IMR-90 (cell line): ENCODE measurements at regions not wholly inside any gene's neighbourhood (a gene's known extent, or its start where the extent isn't known, plus 50 kb on each side); places are given as distances from the start of the nearest gene placed in this dataset.

ENCODE experiments used
- ATAC-seq: fragments of 200-7000 bp; cut with Tn5 transposase; 2 replicates; pipeline ENCODE4 v1.9.1; 2020; ENCODE audit warnings: low read depth, mild to moderate bottlenecking, moderate library complexity
- BruUV-seq: library from RNA; stranded (reverse); fragments of 400-500 nt; replicated peaks from 2 replicates; lab custom pipeline; 2021; lab: Mats Ljungman, UMichigan
- CTCF ChIA-PET: fragments of 300-600 bp; formaldehyde crosslinking; extraction: SDS; loops from one replicate; lab custom pipeline; 2021; ENCODE audit warnings: antibody characterized with exemption; lab: Yijun Ruan, JAX
- POLR2A ChIA-PET: fragments of 300-600 bp; sonication (Branson Sonifier 250); formaldehyde crosslinking; loops from one replicate; lab custom pipeline; 2022; ENCODE audit warnings: antibody characterized with exemption; ENCODE audit not compliant: unreplicated experiment; lab: Charles Lee
- DNase-seq: peaks from one replicate; pipeline ENCODE4 v3.0.0; 2013
- H2AFZ ChIP-seq: replicated peaks from 2 replicates; pipeline ENCODE3; 2013; ENCODE audit warnings: low read length, mild to moderate bottlenecking; ENCODE audit not compliant: poor library complexity
- H2AK5ac ChIP-seq: 2 replicates; pipeline ENCODE4 v1.6.1; 2013; ENCODE audit warnings: low read depth, low read length, inconsistent platforms
- H2AK9ac ChIP-seq: replicated peaks from 2 replicates; pipeline ENCODE3; 2013; ENCODE audit warnings: mild to moderate bottlenecking, low read depth, low read length, moderate library complexity; ENCODE audit not compliant: poor library complexity
- H2BK120ac ChIP-seq: 2 replicates; pipeline ENCODE4 v1.6.1; 2013; ENCODE audit warnings: low read depth, low read length, inconsistent platforms
- H2BK15ac ChIP-seq: 3 replicates; pipeline ENCODE4 v1.6.1; 2013; ENCODE audit warnings: low read depth, low read length, inconsistent platforms
- H2BK20ac ChIP-seq: 2 replicates; pipeline ENCODE4 v1.6.1; 2013; ENCODE audit warnings: low read depth, mild to moderate bottlenecking, inconsistent platforms, low read length, moderate library complexity
- H2BK5ac ChIP-seq: 2 replicates; pipeline ENCODE4 v1.6.1; 2013; ENCODE audit warnings: mild to moderate bottlenecking, low read depth, low read length, inconsistent platforms; ENCODE audit not compliant: poor library complexity, severe bottlenecking
- H3K14ac ChIP-seq: replicated peaks from 2 replicates; pipeline ENCODE4 v1.6.1; 2013; ENCODE audit warnings: low read depth, low read length, inconsistent platforms
- H3K18ac ChIP-seq: 2 replicates; pipeline ENCODE4 v1.6.1; 2013; ENCODE audit warnings: low read depth, low read length, control low read depth
- H3K23ac ChIP-seq: 2 replicates; pipeline ENCODE4 v1.6.1; 2013; ENCODE audit warnings: low read depth, low read length, inconsistent platforms
- H3K27ac ChIP-seq: 2 replicates; pipeline ENCODE4 v1.5.1; 2013; ENCODE audit warnings: mild to moderate bottlenecking, control low read depth, low read length; ENCODE audit not compliant: insufficient read depth
- H3K27me3 ChIP-seq: 2 replicates; pipeline ENCODE4 v1.6.1; 2013; ENCODE audit warnings: low read length; ENCODE audit not compliant: control insufficient read depth, insufficient read depth
- H3K36me3 ChIP-seq: 2 replicates; pipeline ENCODE4 v1.6.1; 2013; ENCODE audit warnings: low read length, mixed read lengths; ENCODE audit not compliant: control insufficient read depth, insufficient read depth
- H3K4ac ChIP-seq: 2 replicates; pipeline ENCODE4 v1.6.1; 2013; ENCODE audit warnings: low read depth, low read length, inconsistent platforms
- H3K4me1 ChIP-seq: 2 replicates; pipeline ENCODE4 v1.6.1; 2013; ENCODE audit warnings: low read length, mixed read lengths; ENCODE audit not compliant: control insufficient read depth, insufficient read depth
- H3K4me2 ChIP-seq: 2 replicates; pipeline ENCODE4 v1.6.1; 2013; ENCODE audit warnings: low read depth, mild to moderate bottlenecking, control low read depth, low read length, moderate library complexity
- H3K4me3 ChIP-seq: 2 replicates; pipeline ENCODE4 v1.5.1; 2013; ENCODE audit warnings: low read depth, mild to moderate bottlenecking, control low read depth, low read length, moderate library complexity; ENCODE audit not compliant: insufficient read depth
- H3K56ac ChIP-seq: 2 replicates; pipeline ENCODE4 v1.6.1; 2013; ENCODE audit warnings: low read length, inconsistent platforms; ENCODE audit not compliant: insufficient read depth; ENCODE audit errors: extremely low read depth
- H3K79me1 ChIP-seq, 2 experiments: 2 replicates each; pipeline ENCODE4 v1.6.1; 2013; ENCODE audit warnings: low read length in 2 of 2, inconsistent platforms in 1 of 2, low read depth in 1 of 2
- H3K9ac ChIP-seq: 2 replicates; pipeline ENCODE4 v1.6.1; 2013; ENCODE audit warnings: low read depth, low read length, control low read depth
- H3K9me1 ChIP-seq: 2 replicates; pipeline ENCODE4 v1.6.1; 2013; ENCODE audit warnings: low read length, inconsistent platforms; ENCODE audit not compliant: insufficient read depth
- H3K9me3 ChIP-seq: 2 replicates; pipeline ENCODE4 v1.6.1; 2013; ENCODE audit warnings: low read length; ENCODE audit not compliant: control insufficient read depth, insufficient read depth
- H4K20me1 ChIP-seq: 2 replicates; pipeline ENCODE4 v1.6.1; 2013; ENCODE audit warnings: low read length, inconsistent platforms; ENCODE audit not compliant: insufficient read depth
- H4K5ac ChIP-seq: 2 replicates; pipeline ENCODE4 v1.6.1; 2013; ENCODE audit warnings: mild to moderate bottlenecking, low read depth, low read length, control low read depth
- H4K8ac ChIP-seq, 2 experiments: 2 replicates each; pipeline ENCODE4 v1.6.1; 2013; ENCODE audit warnings: low read depth in 2 of 2, low read length in 2 of 2, control low read depth in 1 of 2, inconsistent platforms in 1 of 2
- H4K91ac ChIP-seq: 2 replicates; pipeline ENCODE4 v1.6.1; 2013; ENCODE audit warnings: low read depth, low read length, inconsistent platforms; ENCODE audit not compliant: insufficient read depth
- BHLHE40 ChIP-seq: fragments of 150-350 bp; IDR thresholded peaks from 2 replicates; pipeline ENCODE4 v1.6.1; 2016; ENCODE audit warnings: mild to moderate bottlenecking, low read depth, low read length
- CEBPB ChIP-seq: IDR thresholded peaks from 2 replicates; pipeline ENCODE4 v1.6.1; 2012; ENCODE audit warnings: low read depth, low read length, improper control_type of control experiment
- CHD1 ChIP-seq: IDR thresholded peaks from 2 replicates; pipeline ENCODE4 v1.6.1; 2012; ENCODE audit warnings: low read depth, low read length, improper control_type of control experiment
- FOS ChIP-seq: fragments of 150-350 bp; IDR thresholded peaks from 2 replicates; pipeline ENCODE4 v1.6.1; 2016; ENCODE audit warnings: low read depth, low read length
- MAFK ChIP-seq: IDR thresholded peaks from 2 replicates; pipeline ENCODE4 v1.6.1; 2012; ENCODE audit warnings: low read depth, low read length, improper control_type of control experiment
- MAZ ChIP-seq: IDR thresholded peaks from 2 replicates; pipeline ENCODE4 v1.6.1; 2012; ENCODE audit warnings: low read depth, mild to moderate bottlenecking, low read length, improper control_type of control experiment, moderate library complexity, borderline replicate concordance
- NFE2L2 ChIP-seq: fragments of 150-350 bp; IDR thresholded peaks from 2 replicates; pipeline ENCODE4 v1.6.1; 2016; ENCODE audit warnings: low read depth, mild to moderate bottlenecking, low read length
- POLR2A ChIP-seq: IDR thresholded peaks from 2 replicates; pipeline ENCODE4 v1.6.1; 2012; ENCODE audit warnings: mild to moderate bottlenecking, low read depth, low read length
- RAD21 ChIP-seq: IDR thresholded peaks from 2 replicates; pipeline ENCODE4 v1.6.1; 2012; ENCODE audit warnings: low read length, improper control_type of control experiment
- RCOR1 ChIP-seq: IDR thresholded peaks from 2 replicates; pipeline ENCODE4 v1.6.1; 2012; ENCODE audit warnings: mild to moderate bottlenecking, low read length, improper control_type of control experiment; ENCODE audit not compliant: insufficient replicate concordance
- RFX5 ChIP-seq: IDR thresholded peaks from 2 replicates; pipeline ENCODE4 v1.8.0; 2012; ENCODE audit warnings: low read depth, mild to moderate bottlenecking, low read length, moderate library complexity
- SMC3 ChIP-seq: fragments of 150-350 bp; IDR thresholded peaks from 2 replicates; pipeline ENCODE4 v1.6.1; 2016; ENCODE audit warnings: low read depth, mild to moderate bottlenecking, antibody characterized with exemption, low read length, moderate library complexity
- WGBS, 2 experiments: methylation state at CpG; one replicate each; pipeline versions ENCODE4 v1.1.5 to v1.1.7; 2013; ENCODE audit warnings: missing lambda C conversion rate in 2 of 2; ENCODE audit not compliant: insufficient read length in 1 of 2; ENCODE audit errors: extremely low coverage in 2 of 2; 5-methylcytosine and 5-hydroxymethylcytosine counted together
- dilution Hi-C: fragments of 300-500 bp; cut with HindIII; formaldehyde crosslinking; loops from one replicate; pipeline ENCODE4 v1.14.3; 2018; ENCODE audit warnings: low sequenced_read_pairs; ENCODE audit not compliant: unreplicated experiment
- in situ Hi-C: fragments of 300-500 bp; cut with MboI; formaldehyde crosslinking; loops from 3 replicates; pipeline ENCODE4 v1.14.3; 2019; ENCODE audit warnings: low sequenced_read_pairs, inconsistent platforms, mixed read lengths
- intact Hi-C: fragments of 100-400 bp; cut with micrococcal nuclease; formaldehyde crosslinking; loops from 2 replicates; pipeline ENCODE4 v1.10.0; 2022
- TF ChIP-seq, protein P1 (sequence below): fragments of 150-350 bp; IDR thresholded peaks from 2 replicates; pipeline ENCODE4 v1.6.1; 2016; ENCODE audit warnings: low read depth, mild to moderate bottlenecking, low read length, moderate library complexity, borderline replicate concordance
- TF ChIP-seq, protein P2 (sequence below): conservative IDR thresholded peaks from 2 replicates; pipeline ENCODE4 v1.5.1; 2012; ENCODE audit warnings: mild to moderate bottlenecking, low read depth, low read length, improper control_type of control experiment
- TF ChIP-seq, protein P3 (sequence below): fragments of 150-350 bp; IDR thresholded peaks from 2 replicates; pipeline ENCODE4 v1.6.1; 2017; ENCODE audit warnings: mild to moderate bottlenecking, antibody characterized with exemption, low read length, low read depth

DNA sequence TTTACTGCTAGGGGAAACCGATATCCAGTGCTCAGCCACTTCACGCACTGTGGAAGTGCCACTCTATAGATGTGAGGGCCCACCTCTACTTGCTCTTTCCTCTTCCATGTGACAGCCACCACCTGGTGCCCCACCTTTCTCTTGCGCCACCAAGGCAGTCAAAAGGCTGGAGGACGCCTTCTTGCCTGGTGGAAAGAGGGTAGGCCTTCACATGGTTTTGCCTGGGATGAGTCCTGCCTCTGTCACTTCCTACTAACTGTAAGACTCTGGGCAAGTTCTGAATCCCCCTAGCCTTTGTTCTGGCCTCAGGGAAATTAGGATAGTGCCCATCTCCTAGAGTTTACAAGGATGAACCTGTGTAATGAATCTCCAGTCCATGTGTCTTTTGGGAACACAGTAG lies 66.1 kb upstream of the ODC1 start:
- no CpG with 5 or more reads among the region's 4 CpGs for WGBS, 2 experiments
- ChIA-PET CTCF (no interaction called here), POLR2A (no interaction called here)
- no peak overlapping the region for H2AK9ac ChIP-seq
- H4K20me1 ChIP-seq, result no peaks in the 10 kb centered on the region
- peak overlapping the region; percentile 72; the same call in 1 of the 2 replicates for H2AK5ac ChIP-seq
- no peaks in the 10 kb centered on the region for H3K79me1 ChIP-seq
- peak overlapping the region; percentile 24; the same call in 1 of the 2 replicates for H3K4ac ChIP-seq
- peak overlapping the region; percentile 52; the same call in 1 of the 2 replicates for H2BK20ac ChIP-seq
- ATAC-seq (no peak), DNase-seq (no peak)
- BruUV-seq, result no TSS peak
- dilution Hi-C loops, result no loop called here
- H4K5ac ChIP-seq, result no peak overlapping the region; the same call in 1 of the 2 replicates
- H3K27me3 ChIP-seq, result peaks cover 6% of the 10 kb centered on the region
- no peaks in the 10 kb centered on the region; the same call in 1 of the 2 replicates for H3K4me1 ChIP-seq
- no peak overlapping the region for H4K91ac ChIP-seq
- peak overlapping the region; percentile 17 for H2BK120ac ChIP-seq
- H3K9me1 ChIP-seq, result peaks cover 6% of the 10 kb centered on the region; the same call in 1 of the 2 replicates
- in situ Hi-C loops, result no loop called here
- no peak overlapping the region for H3K4me3 ChIP-seq
- intact Hi-C loops, result no loop called here
- H2BK15ac ChIP-seq, result 0 out of 3 replicates have a peak overlapping the region, but pooled peaks have one; percentile 18
- H3K4me2 ChIP-seq, result no peak overlapping the region
- H4K8ac ChIP-seq, result peak overlapping the region in 1 of 2 experiments; percentile 20; a peak in 1 of 4 replicates
- no peak overlapping the region for H2AFZ ChIP-seq
- peaks cover 17% of the 10 kb centered on the region for H3K9me3 ChIP-seq
- H3K14ac ChIP-seq, result no peak overlapping the region
- no peak overlapping the region for H3K56ac ChIP-seq
- no peak overlapping the region for H2BK5ac ChIP-seq
- no peak overlapping the region for H3K27ac ChIP-seq
- TF ChIP-seq CEBPB (no peak), POLR2A (no peak), MAFK (no peak), MAZ (no peak), FOS (no peak), NFE2L2 (no peak), RAD21 (no peak), BHLHE40 (no peak), SMC3 (no peak), CHD1 (no peak), RCOR1 (no peak), RFX5 (no peak)
- TF ChIP-seq, protein P1, sequence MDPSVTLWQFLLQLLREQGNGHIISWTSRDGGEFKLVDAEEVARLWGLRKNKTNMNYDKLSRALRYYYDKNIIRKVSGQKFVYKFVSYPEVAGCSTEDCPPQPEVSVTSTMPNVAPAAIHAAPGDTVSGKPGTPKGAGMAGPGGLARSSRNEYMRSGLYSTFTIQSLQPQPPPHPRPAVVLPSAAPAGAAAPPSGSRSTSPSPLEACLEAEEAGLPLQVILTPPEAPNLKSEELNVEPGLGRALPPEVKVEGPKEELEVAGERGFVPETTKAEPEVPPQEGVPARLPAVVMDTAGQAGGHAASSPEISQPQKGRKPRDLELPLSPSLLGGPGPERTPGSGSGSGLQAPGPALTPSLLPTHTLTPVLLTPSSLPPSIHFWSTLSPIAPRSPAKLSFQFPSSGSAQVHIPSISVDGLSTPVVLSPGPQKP, result no peak
- TF ChIP-seq, protein P2, sequence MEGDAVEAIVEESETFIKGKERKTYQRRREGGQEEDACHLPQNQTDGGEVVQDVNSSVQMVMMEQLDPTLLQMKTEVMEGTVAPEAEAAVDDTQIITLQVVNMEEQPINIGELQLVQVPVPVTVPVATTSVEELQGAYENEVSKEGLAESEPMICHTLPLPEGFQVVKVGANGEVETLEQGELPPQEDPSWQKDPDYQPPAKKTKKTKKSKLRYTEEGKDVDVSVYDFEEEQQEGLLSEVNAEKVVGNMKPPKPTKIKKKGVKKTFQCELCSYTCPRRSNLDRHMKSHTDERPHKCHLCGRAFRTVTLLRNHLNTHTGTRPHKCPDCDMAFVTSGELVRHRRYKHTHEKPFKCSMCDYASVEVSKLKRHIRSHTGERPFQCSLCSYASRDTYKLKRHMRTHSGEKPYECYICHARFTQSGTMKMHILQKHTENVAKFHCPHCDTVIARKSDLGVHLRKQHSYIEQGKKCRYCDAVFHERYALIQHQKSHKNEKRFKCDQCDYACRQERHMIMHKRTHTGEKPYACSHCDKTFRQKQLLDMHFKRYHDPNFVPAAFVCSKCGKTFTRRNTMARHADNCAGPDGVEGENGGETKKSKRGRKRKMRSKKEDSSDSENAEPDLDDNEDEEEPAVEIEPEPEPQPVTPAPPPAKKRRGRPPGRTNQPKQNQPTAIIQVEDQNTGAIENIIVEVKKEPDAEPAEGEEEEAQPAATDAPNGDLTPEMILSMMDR, result no peak
- TF ChIP-seq, protein P3, sequence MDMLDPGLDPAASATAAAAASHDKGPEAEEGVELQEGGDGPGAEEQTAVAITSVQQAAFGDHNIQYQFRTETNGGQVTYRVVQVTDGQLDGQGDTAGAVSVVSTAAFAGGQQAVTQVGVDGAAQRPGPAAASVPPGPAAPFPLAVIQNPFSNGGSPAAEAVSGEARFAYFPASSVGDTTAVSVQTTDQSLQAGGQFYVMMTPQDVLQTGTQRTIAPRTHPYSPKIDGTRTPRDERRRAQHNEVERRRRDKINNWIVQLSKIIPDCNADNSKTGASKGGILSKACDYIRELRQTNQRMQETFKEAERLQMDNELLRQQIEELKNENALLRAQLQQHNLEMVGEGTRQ, result no peak
- no peak overlapping the region for H3K18ac ChIP-seq
- no peak overlapping the region for H3K9ac ChIP-seq
- no peaks in the 10 kb centered on the region for H3K36me3 ChIP-seq
- 0 out of 2 replicates have a peak overlapping the region, but pooled peaks have one; percentile 27 for H3K23ac ChIP-seq
